ENCODE measurements at regions not wholly inside any gene's neighbourhood (a gene's known extent, or its start where the extent isn't known, plus 50 kb on each side); places are given as distances from the start of the nearest gene placed in this dataset.

- DNase-seq: no peak
These were observed 95.3 kb downstream of the SLC17A6 start for GRCh38 chr11:22433517-22433916.

DNA sequence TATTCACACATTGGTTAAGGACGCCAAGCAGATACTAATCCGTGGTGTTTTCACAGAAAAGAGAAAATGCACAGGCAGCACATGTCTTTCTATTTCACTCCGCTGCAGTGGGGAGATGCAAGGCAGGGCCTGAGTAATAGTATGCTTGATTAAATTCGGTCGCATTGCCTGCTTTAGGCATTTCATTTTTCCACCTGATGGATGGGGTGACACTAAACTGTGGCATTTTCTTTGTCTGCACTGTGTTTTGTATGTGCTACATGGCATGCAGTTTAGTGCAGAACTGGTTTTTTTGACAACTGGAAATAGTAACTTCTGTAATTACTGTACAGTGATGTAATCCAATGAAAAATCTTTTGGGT, 94.9 kb downstream of the SLC17A6 start:
- DNase-seq: no peak

DNA sequence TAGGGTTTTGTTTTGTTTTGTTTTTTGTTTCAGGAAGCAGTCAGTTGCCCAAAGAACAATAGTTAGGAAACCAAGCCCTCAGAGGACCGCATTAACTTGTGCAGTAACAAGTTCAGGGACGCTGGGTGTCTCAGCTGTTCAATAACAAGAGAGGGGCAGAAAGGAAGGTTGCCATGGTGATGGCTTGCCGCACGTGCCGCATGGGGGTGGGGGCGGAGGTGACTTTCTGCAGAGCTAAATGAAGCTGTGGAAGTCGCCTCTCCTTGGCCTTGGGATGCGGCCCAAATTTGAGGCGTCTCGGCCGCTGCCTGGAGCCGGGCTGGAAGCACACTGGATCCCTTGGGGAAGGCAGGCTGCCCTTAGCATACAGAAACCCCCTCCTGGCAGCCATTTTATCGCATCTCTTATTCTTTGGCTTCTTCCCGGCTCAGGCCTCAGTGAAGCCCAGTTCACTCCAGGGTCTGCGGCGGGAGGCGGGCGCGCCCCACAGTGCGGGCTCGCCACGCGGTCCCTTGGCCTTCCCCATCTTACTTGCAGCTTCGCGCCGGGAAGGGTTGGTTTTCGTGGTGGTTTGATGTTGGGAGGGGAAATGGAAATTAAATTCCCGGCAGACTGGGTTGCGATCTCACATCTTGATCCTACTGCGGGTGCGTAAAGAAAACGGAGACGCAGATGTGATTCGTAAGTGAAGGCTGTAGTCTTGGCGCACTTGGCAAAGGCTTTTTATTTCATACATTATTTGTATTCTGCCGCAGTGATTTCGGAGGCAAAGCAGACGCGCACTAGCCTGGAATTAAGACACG, 94.3 kb downstream of the SLC17A6 start:
- no peak for DNase-seq

- DNase-seq: no peak
These were observed 92.9 kb downstream of the SLC17A6 start for GRCh38 chr11:22431106-22431505.

DNA sequence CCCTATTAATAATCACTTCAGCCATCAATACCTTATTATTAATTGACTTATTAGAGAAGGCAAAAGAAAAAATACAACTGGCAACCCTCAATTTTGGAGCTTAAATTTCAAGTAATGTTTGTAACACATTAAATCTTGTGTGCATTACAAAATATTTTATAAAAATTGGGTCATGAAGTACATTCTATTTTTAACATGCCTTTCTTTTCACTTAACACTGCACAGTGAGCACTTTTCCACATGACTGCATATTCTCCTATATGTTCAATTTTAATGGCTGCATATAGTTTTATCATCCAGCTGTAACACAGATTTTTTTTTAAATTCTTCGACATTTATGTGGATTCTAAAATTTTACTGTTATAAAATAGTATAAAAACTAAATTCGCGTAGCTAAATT, 92.5 kb downstream of the SLC17A6 start:
- no peak for DNase-seq

DNA sequence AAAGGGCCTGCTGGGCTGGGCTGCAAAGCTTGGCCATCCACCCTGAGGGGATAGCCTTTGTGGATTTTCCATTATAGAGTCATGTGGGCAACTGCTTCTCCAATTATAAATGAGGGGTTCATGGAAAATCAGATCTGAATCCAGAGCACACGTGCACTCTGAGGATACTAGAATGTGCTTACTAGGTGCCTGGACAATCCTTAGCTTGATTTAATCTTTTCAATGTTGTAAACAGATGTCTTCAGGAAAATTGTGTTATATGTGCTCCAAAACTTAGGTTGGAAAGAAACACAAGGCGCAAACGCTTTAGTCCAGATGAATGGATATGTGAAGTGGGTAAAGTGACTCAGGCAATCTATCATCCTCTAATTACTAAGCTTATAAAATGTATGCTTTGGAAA, 92.0 kb downstream of the SLC17A6 start:
- no peak for DNase-seq
